ENCODE measurements at regions not wholly inside any gene's neighbourhood (a gene's known extent, or its start where the extent isn't known, plus 50 kb on each side); places are given as distances from the start of the nearest gene placed in this dataset.

DNA sequence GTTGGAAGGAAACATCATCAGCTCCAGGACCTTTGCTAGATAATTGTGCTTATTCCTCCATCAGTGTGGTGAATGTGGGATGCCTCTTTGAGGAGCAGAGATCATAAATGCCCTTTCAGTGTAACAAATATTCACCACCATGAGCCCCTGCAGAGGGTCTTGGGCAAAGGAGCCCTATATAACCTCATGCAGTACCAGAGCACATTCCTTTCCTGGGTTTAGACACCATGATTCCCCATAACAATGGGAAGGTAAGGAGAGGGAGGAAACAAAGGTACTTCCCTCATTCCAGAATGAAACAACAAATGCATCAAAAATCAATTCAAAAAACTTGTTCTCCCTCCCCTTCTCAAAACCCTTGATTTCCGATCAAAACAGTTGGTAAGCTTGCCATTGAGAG is 103.4 kb upstream of the PROX1 start:
- TF ChIP-seq, protein P1, sequence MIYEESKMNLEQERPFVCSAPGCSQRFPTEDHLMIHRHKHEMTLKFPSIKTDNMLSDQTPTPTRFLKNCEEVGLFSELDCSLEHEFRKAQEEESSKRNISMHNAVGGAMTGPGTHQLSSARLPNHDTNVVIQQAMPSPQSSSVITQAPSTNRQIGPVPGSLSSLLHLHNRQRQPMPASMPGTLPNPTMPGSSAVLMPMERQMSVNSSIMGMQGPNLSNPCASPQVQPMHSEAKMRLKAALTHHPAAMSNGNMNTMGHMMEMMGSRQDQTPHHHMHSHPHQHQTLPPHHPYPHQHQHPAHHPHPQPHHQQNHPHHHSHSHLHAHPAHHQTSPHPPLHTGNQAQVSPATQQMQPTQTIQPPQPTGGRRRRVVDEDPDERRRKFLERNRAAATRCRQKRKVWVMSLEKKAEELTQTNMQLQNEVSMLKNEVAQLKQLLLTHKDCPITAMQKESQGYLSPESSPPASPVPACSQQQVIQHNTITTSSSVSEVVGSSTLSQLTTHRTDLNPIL (CRISPR knock-in tag; IDR thresholded peaks at IDR 0.05; ENCODE audit: low read depth): no peak
- TF ChIP-seq ESRRG (CRISPR knock-in tag; IDR thresholded peaks at IDR 0.05) (no peak), ZNF8 (CRISPR knock-in tag; IDR thresholded peaks at IDR 0.05) (no peak), TCF4 (CRISPR knock-in tag; IDR thresholded peaks at IDR 0.05; ENCODE audit: borderline replicate concordance) (no peak), CSDC2 (CRISPR knock-in tag; IDR thresholded peaks at IDR 0.05) (no peak), ZC3H10 (CRISPR knock-in tag; IDR thresholded peaks at IDR 0.05) (no peak)
- TF ChIP-seq, protein P2, sequence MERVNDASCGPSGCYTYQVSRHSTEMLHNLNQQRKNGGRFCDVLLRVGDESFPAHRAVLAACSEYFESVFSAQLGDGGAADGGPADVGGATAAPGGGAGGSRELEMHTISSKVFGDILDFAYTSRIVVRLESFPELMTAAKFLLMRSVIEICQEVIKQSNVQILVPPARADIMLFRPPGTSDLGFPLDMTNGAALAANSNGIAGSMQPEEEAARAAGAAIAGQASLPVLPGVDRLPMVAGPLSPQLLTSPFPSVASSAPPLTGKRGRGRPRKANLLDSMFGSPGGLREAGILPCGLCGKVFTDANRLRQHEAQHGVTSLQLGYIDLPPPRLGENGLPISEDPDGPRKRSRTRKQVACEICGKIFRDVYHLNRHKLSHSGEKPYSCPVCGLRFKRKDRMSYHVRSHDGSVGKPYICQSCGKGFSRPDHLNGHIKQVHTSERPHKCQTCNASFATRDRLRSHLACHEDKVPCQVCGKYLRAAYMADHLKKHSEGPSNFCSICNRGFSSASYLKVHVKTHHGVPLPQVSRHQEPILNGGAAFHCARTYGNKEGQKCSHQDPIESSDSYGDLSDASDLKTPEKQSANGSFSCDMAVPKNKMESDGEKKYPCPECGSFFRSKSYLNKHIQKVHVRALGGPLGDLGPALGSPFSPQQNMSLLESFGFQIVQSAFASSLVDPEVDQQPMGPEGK (CRISPR knock-in tag; IDR thresholded peaks at IDR 0.05; ENCODE audit: borderline replicate concordance): no peak

Measured in SK-N-SH treated with all-trans-retinoic acid at 6 μM for 48 hours (cell line).